Sigmoid colon (tissue), 4 donors: ENCODE measurements at regions not wholly inside any gene's neighbourhood (a gene's known extent, or its start where the extent isn't known, plus 50 kb on each side); places are given as distances from the start of the nearest gene placed in this dataset.

ENCODE experiments used
- POLR2AphosphoS5 ChIP-seq, 4 donors: sonication (generic); formaldehyde crosslinking; IDR thresholded peaks; one replicate each; pipeline ENCODE4 v1.6.1; 2017; ENCODE audit warnings: antibody characterized with exemption in 4 of 4
- TF ChIP-seq, protein P1 (sequence below), 4 experiments: fragments of 450-650 bp in 3 of 4; fragments of 200-600 bp in 1 of 4; IDR thresholded peaks; one replicate each; pipeline ENCODE4 v1.5.1; 2016 to 2019; ENCODE audit warnings: antibody characterized with exemption in 4 of 4, mild to moderate bottlenecking in 3 of 4, moderate library complexity in 2 of 4

DNA sequence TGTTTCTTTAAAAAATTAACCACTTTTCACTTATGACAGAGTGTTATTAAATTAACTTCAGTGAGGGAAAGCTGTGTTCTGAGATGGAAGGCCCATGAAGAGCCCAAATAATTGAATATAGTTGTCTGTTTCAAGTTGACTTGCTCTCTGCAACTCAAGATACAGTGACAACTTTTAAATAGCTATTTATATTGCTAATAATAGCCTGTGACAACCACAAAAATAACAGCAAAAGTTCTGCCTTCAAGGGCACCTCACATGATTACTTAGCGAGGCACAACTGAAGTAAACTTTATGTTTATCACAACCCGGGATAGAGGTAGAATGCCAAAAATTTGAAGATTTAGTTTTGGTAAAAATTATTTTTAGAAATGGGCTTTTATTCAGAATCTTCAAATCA is 167.3 kb upstream of the SCN7A start:
- TF ChIP-seq POLR2AphosphoS5 (IDR thresholded peaks at IDR 0.05): no peak
- TF ChIP-seq, protein P1, sequence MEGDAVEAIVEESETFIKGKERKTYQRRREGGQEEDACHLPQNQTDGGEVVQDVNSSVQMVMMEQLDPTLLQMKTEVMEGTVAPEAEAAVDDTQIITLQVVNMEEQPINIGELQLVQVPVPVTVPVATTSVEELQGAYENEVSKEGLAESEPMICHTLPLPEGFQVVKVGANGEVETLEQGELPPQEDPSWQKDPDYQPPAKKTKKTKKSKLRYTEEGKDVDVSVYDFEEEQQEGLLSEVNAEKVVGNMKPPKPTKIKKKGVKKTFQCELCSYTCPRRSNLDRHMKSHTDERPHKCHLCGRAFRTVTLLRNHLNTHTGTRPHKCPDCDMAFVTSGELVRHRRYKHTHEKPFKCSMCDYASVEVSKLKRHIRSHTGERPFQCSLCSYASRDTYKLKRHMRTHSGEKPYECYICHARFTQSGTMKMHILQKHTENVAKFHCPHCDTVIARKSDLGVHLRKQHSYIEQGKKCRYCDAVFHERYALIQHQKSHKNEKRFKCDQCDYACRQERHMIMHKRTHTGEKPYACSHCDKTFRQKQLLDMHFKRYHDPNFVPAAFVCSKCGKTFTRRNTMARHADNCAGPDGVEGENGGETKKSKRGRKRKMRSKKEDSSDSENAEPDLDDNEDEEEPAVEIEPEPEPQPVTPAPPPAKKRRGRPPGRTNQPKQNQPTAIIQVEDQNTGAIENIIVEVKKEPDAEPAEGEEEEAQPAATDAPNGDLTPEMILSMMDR (IDR thresholded peaks at IDR 0.05): no peak
